Adrenal gland (tissue), 9 donors: ENCODE measurements at regions not wholly inside any gene's neighbourhood (a gene's known extent, or its start where the extent isn't known, plus 50 kb on each side); places are given as distances from the start of the nearest gene placed in this dataset.
A peak's percentile ranks its signal among the peaks of the same experiment; 100 is the strongest.

Experiments
- DNase-seq, 7 donors: peaks; one replicate each; pipeline ENCODE4 v3.0.0-alpha.2; 2019 to 2020
- H3K27ac ChIP-seq, 5 donors: fragments of 200-600 bp; sonication (generic) in 4 of 5; 1 replicate in 3 of 5; 2 replicates in 2 of 5; pipeline versions ENCODE4 v1.5.1 to v1.8.0; 2016 to 2020; ENCODE audit warnings: mild to moderate bottlenecking in 1 of 5
- H3K27me3 ChIP-seq: fragments of 200-600 bp; 2 replicates; pipeline ENCODE4 v1.8.0; 2021
- H3K36me3 ChIP-seq, 2 donors: fragments of 200-600 bp; replicated peaks in 1 of 2; 1 replicate in 1 of 2; 2 replicates in 1 of 2; pipeline versions ENCODE4 v1.5.1 to v1.8.0; 2018 to 2022
- H3K4me1 ChIP-seq, 2 donors: fragments of 200-600 bp; replicated peaks in 1 of 2; 1 replicate in 1 of 2; 2 replicates in 1 of 2; pipeline versions ENCODE4 v1.5.1 to v1.8.0; 2018 to 2021
- H3K4me3 ChIP-seq, 4 donors: fragments of 200-600 bp; sonication (generic) in 3 of 4; one replicate each; pipeline ENCODE4 v1.5.1; 2016 to 2018
- H3K9me3 ChIP-seq, 3 donors: fragments of 200-600 bp; sonication (generic) in 1 of 3; replicated peaks in 1 of 3; 1 replicate in 2 of 3; 2 replicates in 1 of 3; pipeline versions ENCODE4 v1.5.1 to v1.8.0; 2016 to 2021
- CTCF ChIP-seq, 6 experiments: fragments of 450-650 bp in 4 of 6; fragments of 200-600 bp in 2 of 6; sonication (generic) in 1 of 6; IDR thresholded peaks; 1 replicate in 5 of 6; 2 replicates in 1 of 6; pipeline versions ENCODE4 v1.5.1 to v1.8.0; 2016 to 2021; ENCODE audit warnings: antibody characterized with exemption in 6 of 6, mild to moderate bottlenecking in 2 of 6, moderate library complexity in 1 of 6
- POLR2A ChIP-seq, 2 donors: fragments of 450-650 bp; IDR thresholded peaks; one replicate each; pipeline ENCODE4 v1.6.1; 2017; ENCODE audit warnings: antibody characterized with exemption in 2 of 2, mild to moderate bottlenecking in 2 of 2, moderate library complexity in 1 of 2
- WGBS, 4 donors: extraction: QIAGEN DNeasy Blood & Tissue Kit in 2 of 4; methylation state at CpG; one replicate each; pipeline versions ENCODE4 v1.1.5 to v1.1.7; 2013 to 2017; 5-methylcytosine and 5-hydroxymethylcytosine counted together
- intact Hi-C, 2 donors: fragments of 100-400 bp; cut with DNase I; formaldehyde crosslinking; loops; one replicate each; pipeline versions ENCODE4 v1.14.1 to v1.15.0; 2022 to 2023
- donor health status: healthy with polysubstance abuse.
- donor health status: Bipolar disorder and iron deficiency.
- donor health status: DM: yes; HTN: yes; CAD: no.
- donor health status: DM: no; HTN: no; CAD: no.
- donor health status: DM: no; HTN: no; CAD: no.

GRCh38 chr12:115860619-115861018 lies 416.9 kb downstream of the MED13L start:
- Histone ChIP-seq H3K36me3 (no peaks in the 10 kb centered on the region), H3K27me3 (no peaks in the 10 kb centered on the region), H3K9me3 (no peaks in the 10 kb centered on the region), H3K4me3 (no peak overlapping the region), H3K4me1 (no peaks in the 10 kb centered on the region), H3K27ac (no peak overlapping the region)
- intact Hi-C loops, result no loop called here
- DNase-seq, result no peak
- 63 to 83% (median 67%) methylated on average over 3 of the region's 3 CpGs for WGBS, 4 donors
- no peak for TF ChIP-seq POLR2A (IDR thresholded peaks at IDR 0.05)
- no peak for TF ChIP-seq CTCF (IDR thresholded peaks at IDR 0.05)

- Histone ChIP-seq H3K4me3 (no peak overlapping the region), H3K9me3 (no peaks in the 10 kb centered on the region), H3K4me1 (no peaks in the 10 kb centered on the region), H3K27me3 (no peaks in the 10 kb centered on the region), H3K36me3 (no peaks in the 10 kb centered on the region), H3K27ac (peak overlapping the region in 2 of 5 donors; percentile 48 to 86)
- no peak for TF ChIP-seq POLR2A (IDR thresholded peaks at IDR 0.05)
- no peak for TF ChIP-seq CTCF (IDR thresholded peaks at IDR 0.05)
- DNase-seq, result no peak
- 40 to 54% (median 48%) methylated on average over 6 of the region's 6 CpGs for WGBS, 4 donors
- intact Hi-C loops, result no loop called here
Observed at GRCh38 chr12:115859231-115859630, 418.3 kb downstream of the MED13L start.

- Histone ChIP-seq H3K36me3 (no peaks in the 10 kb centered on the region), H3K27me3 (no peaks in the 10 kb centered on the region), H3K27ac (peak overlapping the region in 3 of 5 donors; percentile 11 to 86 (median 48)), H3K4me3 (no peak overlapping the region), H3K9me3 (no peaks in the 10 kb centered on the region), H3K4me1 (no peaks in the 10 kb centered on the region)
- intact Hi-C loops, result no loop called here
- TF ChIP-seq POLR2A (IDR thresholded peaks at IDR 0.05) (no peak), CTCF (IDR thresholded peaks at IDR 0.05) (no peak)
- WGBS, 4 donors, result 67 to 76% (median 75%) methylated on average over 3 of the region's 3 CpGs
- DNase-seq, result peak in 6 of 7 donors; percentile 13 to 70 (median 46)
Observed at GRCh38 chr12:115857923-115858322, 419.6 kb downstream of the MED13L start.

- Histone ChIP-seq H3K27ac (peak overlapping the region in 2 of 5 donors; percentile 23 to 86), H3K4me3 (no peak overlapping the region), H3K36me3 (no peaks in the 10 kb centered on the region), H3K27me3 (no peaks in the 10 kb centered on the region), H3K4me1 (no peaks in the 10 kb centered on the region), H3K9me3 (no peaks in the 10 kb centered on the region)
- DNase-seq, result no peak
- intact Hi-C loops, result no loop called here
- TF ChIP-seq CTCF (IDR thresholded peaks at IDR 0.05) (no peak), POLR2A (IDR thresholded peaks at IDR 0.05) (no peak)
- 65 to 75% (median 67%) methylated on average over 7 of the region's 7 CpGs for WGBS, 4 donors
Observed at GRCh38 chr12:115857160-115857920, 420.2 kb downstream of the MED13L start.
